Neural progenitor cell (in vitro differentiated cells): ENCODE measurements at regions not wholly inside any gene's neighbourhood (a gene's known extent, or its start where the extent isn't known, plus 50 kb on each side); places are given as distances from the start of the nearest gene placed in this dataset.

Experiments
- EZH2 ChIP-seq: fragments of 200-600 bp; sonication (generic); IDR thresholded peaks from 2 replicates; pipeline ENCODE4 v1.6.1; 2017; ENCODE audit warnings: antibody characterized with exemption, mild to moderate bottlenecking, moderate library complexity
- EZH2phosphoT487 ChIP-seq: fragments of 200-600 bp; sonication (generic); IDR thresholded peaks from 2 replicates; pipeline ENCODE4 v1.6.1; 2017; ENCODE audit warnings: antibody characterized with exemption
- TF ChIP-seq, protein P1 (sequence below): fragments of 200-600 bp; sonication (generic); IDR thresholded peaks from 2 replicates; pipeline ENCODE4 v1.5.1; 2017; ENCODE audit warnings: antibody characterized with exemption, mild to moderate bottlenecking

DNA sequence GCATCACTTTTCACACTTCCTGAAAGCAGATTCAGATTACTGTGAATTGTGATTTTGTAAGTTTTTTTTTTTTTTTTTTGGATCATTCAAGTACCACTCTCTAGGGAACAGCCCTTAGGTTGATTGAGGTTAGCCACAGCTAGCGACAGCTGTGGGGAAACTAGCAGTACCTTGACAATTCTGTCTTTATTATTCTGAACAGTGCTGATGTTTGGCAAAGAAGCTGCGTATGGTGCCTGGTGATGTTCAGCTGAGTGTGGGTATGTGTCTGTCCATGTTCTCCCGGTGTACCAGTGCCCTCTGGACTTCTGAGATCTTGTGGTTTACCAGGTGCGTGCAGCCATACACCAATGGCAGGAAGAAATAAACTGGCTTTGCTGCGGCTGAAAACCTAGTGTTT is 117.3 kb upstream of the PLPPR1 start:
- TF ChIP-seq, protein P1, sequence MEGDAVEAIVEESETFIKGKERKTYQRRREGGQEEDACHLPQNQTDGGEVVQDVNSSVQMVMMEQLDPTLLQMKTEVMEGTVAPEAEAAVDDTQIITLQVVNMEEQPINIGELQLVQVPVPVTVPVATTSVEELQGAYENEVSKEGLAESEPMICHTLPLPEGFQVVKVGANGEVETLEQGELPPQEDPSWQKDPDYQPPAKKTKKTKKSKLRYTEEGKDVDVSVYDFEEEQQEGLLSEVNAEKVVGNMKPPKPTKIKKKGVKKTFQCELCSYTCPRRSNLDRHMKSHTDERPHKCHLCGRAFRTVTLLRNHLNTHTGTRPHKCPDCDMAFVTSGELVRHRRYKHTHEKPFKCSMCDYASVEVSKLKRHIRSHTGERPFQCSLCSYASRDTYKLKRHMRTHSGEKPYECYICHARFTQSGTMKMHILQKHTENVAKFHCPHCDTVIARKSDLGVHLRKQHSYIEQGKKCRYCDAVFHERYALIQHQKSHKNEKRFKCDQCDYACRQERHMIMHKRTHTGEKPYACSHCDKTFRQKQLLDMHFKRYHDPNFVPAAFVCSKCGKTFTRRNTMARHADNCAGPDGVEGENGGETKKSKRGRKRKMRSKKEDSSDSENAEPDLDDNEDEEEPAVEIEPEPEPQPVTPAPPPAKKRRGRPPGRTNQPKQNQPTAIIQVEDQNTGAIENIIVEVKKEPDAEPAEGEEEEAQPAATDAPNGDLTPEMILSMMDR, result no peak
- TF ChIP-seq EZH2phosphoT487, result no peak
- no peak for TF ChIP-seq EZH2
